ENCODE measurements at regions not wholly inside any gene's neighbourhood (a gene's known extent, or its start where the extent isn't known, plus 50 kb on each side); places are given as distances from the start of the nearest gene placed in this dataset.
"Not testable (repeated sequence)": the region's sequence is repeated elsewhere in the genome, so short reads cannot be mapped to it uniquely, and the experiment has no call there.

DNA sequence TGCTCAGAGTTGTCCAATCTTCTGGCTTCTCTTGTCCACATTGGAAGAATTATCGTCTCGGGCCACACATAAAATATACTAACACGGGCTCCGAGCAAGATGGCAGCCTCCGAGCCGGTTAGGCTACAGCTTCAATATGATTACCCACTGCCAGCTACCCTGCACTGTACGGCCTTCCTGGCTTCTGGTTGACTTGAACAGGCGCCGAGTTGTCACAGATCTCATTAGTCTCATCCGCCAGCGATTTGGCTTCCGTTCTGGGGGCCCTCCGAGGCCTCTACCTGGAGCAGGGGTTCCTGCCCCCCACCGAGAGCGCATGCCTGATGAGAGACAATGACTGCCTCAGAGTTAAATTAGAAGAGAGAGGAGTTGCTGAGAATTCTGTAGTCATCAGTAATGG, 101.2 kb upstream of the NUDT6 start:
- Histone ChIP-seq H3K9me3 (ENCODE audit: control insufficient read depth in 1 of 2, insufficient read depth in 1 of 2, low read length in 2 of 2) (no peaks in the 10 kb centered on the region), H3K27me3 (ENCODE audit: control insufficient read depth in 1 of 2, insufficient read depth in 2 of 2, low read length in 2 of 2) (no peaks in the 10 kb centered on the region), H3K4me3 (ENCODE audit: low read length) (no peak overlapping the region), H3K27ac (ENCODE audit: low read depth in 1 of 2, low read length in 2 of 2) (no peak overlapping the region), H3K4me1 (ENCODE audit: insufficient read depth, low read length) (no peaks in the 10 kb centered on the region), H3K36me3 (ENCODE audit: insufficient read depth, low read length) (peaks cover 10% of the 10 kb centered on the region)
- H3K4me3 Mint-ChIP-seq: no peak overlapping the region
- H3K27me3 Mint-ChIP-seq: no peaks in the 10 kb centered on the region
- DNase-seq (no peak), ATAC-seq (ENCODE audit: poor library complexity) (no peak)
- intact Hi-C loops (cut with DNase I, micrococcal nuclease): no loop called here
- no peaks in the 10 kb centered on the region for H3K9me3 Mint-ChIP-seq
- H3K36me3 Mint-ChIP-seq (ENCODE audit: low read depth): peaks cover 67% of the 10 kb centered on the region
- ChIA-PET POLR2A (no interaction called here), CTCF (no interaction called here)
- TF ChIP-seq, protein P1, sequence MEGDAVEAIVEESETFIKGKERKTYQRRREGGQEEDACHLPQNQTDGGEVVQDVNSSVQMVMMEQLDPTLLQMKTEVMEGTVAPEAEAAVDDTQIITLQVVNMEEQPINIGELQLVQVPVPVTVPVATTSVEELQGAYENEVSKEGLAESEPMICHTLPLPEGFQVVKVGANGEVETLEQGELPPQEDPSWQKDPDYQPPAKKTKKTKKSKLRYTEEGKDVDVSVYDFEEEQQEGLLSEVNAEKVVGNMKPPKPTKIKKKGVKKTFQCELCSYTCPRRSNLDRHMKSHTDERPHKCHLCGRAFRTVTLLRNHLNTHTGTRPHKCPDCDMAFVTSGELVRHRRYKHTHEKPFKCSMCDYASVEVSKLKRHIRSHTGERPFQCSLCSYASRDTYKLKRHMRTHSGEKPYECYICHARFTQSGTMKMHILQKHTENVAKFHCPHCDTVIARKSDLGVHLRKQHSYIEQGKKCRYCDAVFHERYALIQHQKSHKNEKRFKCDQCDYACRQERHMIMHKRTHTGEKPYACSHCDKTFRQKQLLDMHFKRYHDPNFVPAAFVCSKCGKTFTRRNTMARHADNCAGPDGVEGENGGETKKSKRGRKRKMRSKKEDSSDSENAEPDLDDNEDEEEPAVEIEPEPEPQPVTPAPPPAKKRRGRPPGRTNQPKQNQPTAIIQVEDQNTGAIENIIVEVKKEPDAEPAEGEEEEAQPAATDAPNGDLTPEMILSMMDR (IDR thresholded peaks at IDR 0.05): no peak
- H3K4me1 Mint-ChIP-seq (ENCODE audit: low read depth): no peaks in the 10 kb centered on the region
- no peak overlapping the region for H3K27ac Mint-ChIP-seq

DNA sequence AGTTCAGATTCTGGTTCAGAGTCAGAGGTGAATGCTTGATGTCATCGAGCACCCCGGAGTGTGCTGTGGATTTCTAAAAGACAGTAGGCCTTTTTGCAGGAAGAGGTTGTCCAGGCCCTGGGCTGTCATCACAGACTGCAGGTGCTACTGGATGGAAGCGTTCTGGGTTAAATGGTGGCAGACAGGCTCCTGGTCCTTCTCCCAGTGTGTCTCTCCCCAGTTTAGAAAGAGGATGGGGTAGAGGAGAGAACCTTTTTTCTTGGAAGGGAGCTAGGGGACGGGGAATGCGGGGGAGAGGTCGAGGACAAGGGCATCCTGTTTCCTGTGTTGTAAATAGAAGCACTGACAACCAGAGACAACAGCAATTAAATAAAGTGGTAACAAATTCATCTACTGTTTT, 102.3 kb upstream of the NUDT6 start:
- Histone ChIP-seq H3K36me3 (ENCODE audit: insufficient read depth, low read length) (peaks cover 10% of the 10 kb centered on the region), H3K9me3 (ENCODE audit: control insufficient read depth in 1 of 2, insufficient read depth in 1 of 2, low read length in 2 of 2) (no peaks in the 10 kb centered on the region), H3K4me3 (ENCODE audit: low read length) (no peak overlapping the region), H3K27me3 (ENCODE audit: control insufficient read depth in 1 of 2, insufficient read depth in 2 of 2, low read length in 2 of 2) (no peaks in the 10 kb centered on the region), H3K4me1 (ENCODE audit: insufficient read depth, low read length) (no peaks in the 10 kb centered on the region), H3K27ac (ENCODE audit: low read depth in 1 of 2, low read length in 2 of 2) (no peak overlapping the region)
- POLR2A ChIA-PET: no interaction called here
- CTCF ChIA-PET: no interaction called here
- TF ChIP-seq, protein P1 (IDR thresholded peaks at IDR 0.05): no peak
- no peaks in the 10 kb centered on the region for H3K27me3 Mint-ChIP-seq
- no peaks in the 10 kb centered on the region for H3K4me1 Mint-ChIP-seq (ENCODE audit: low read depth)
- no peak overlapping the region for H3K27ac Mint-ChIP-seq
- H3K4me3 Mint-ChIP-seq: no peak overlapping the region
- no peak for ATAC-seq (ENCODE audit: poor library complexity)
- intact Hi-C loops (cut with DNase I, micrococcal nuclease): no loop called here
- DNase-seq: no peak
- H3K9me3 Mint-ChIP-seq: no peaks in the 10 kb centered on the region
- peaks cover 74% of the 10 kb centered on the region for H3K36me3 Mint-ChIP-seq (ENCODE audit: low read depth)

- DNase-seq (no peak), ATAC-seq (ENCODE audit: poor library complexity) (no peak)
- Histone ChIP-seq H3K27me3 (ENCODE audit: control insufficient read depth in 1 of 2, insufficient read depth in 2 of 2, low read length in 2 of 2) (no peaks in the 10 kb centered on the region), H3K4me3 (ENCODE audit: low read length) (no peak overlapping the region), H3K4me1 (ENCODE audit: insufficient read depth, low read length) (no peaks in the 10 kb centered on the region), H3K36me3 (ENCODE audit: insufficient read depth, low read length) (peaks cover 10% of the 10 kb centered on the region), H3K9me3 (ENCODE audit: control insufficient read depth in 1 of 2, insufficient read depth in 1 of 2, low read length in 2 of 2) (no peaks in the 10 kb centered on the region), H3K27ac (ENCODE audit: low read depth in 1 of 2, low read length in 2 of 2) (no peak overlapping the region)
- no peaks in the 10 kb centered on the region for H3K4me1 Mint-ChIP-seq (ENCODE audit: low read depth)
- H3K4me3 Mint-ChIP-seq: no peak overlapping the region
- H3K27ac Mint-ChIP-seq: no peak overlapping the region
- H3K9me3 Mint-ChIP-seq: no peaks in the 10 kb centered on the region
- H3K27me3 Mint-ChIP-seq: no peaks in the 10 kb centered on the region
- TF ChIP-seq, protein P1 (IDR thresholded peaks at IDR 0.05): no peak
- intact Hi-C loops (cut with DNase I, micrococcal nuclease): no loop called here
- H3K36me3 Mint-ChIP-seq (ENCODE audit: low read depth): peaks cover 73% of the 10 kb centered on the region
- CTCF ChIA-PET: no interaction called here
- POLR2A ChIA-PET: no interaction called here
Observed at GRCh38 chr4:123025398-123025797, 103.0 kb upstream of the NUDT6 start.

DNA sequence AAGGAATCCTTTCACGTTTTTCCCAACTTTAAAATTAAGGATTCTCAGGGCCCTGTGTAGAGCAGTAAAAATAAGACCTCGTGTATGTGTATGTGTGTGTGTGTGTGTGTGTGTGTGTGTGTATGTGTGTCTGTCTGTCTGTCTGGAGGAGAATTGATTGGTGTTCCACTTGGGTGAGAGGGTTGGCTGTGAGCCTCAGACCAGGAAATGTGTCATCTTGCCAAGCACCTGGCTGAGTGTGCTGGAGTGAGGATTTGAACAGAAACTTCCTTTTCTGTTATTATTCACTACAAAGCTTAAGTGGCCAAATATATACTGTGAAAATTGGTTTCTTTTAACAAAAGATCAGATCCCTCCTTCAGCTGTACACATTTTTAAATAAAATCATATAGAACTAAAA, 103.6 kb upstream of the NUDT6 start:
- H3K4me3 ChIP-seq (ENCODE audit: low read length); intact Hi-C loops (cut with DNase I, micrococcal nuclease); H3K27ac Mint-ChIP-seq; H3K9me3 ChIP-seq (ENCODE audit: control insufficient read depth in 1 of 2, insufficient read depth in 1 of 2, low read length in 2 of 2); ATAC-seq (ENCODE audit: poor library complexity); H3K4me1 Mint-ChIP-seq (ENCODE audit: low read depth); POLR2A ChIA-PET; DNase-seq; H3K4me3 Mint-ChIP-seq; H3K27me3 Mint-ChIP-seq; H3K27ac ChIP-seq (ENCODE audit: low read depth in 1 of 2, low read length in 2 of 2); H3K9me3 Mint-ChIP-seq; H3K27me3 ChIP-seq (ENCODE audit: control insufficient read depth in 1 of 2, insufficient read depth in 2 of 2, low read length in 2 of 2); H3K4me1 ChIP-seq (ENCODE audit: insufficient read depth, low read length); CTCF ChIA-PET: not testable (repeated sequence)
- peaks cover 73% of the 10 kb centered on the region for H3K36me3 Mint-ChIP-seq (ENCODE audit: low read depth)
- H3K36me3 ChIP-seq (ENCODE audit: insufficient read depth, low read length): peaks cover 10% of the 10 kb centered on the region
